K562 (cell line): ENCODE measurements at regions not wholly inside any gene's neighbourhood (a gene's known extent, or its start where the extent isn't known, plus 50 kb on each side); places are given as distances from the start of the nearest gene placed in this dataset.

Experiments
- ATAC-seq: fragments of 200-7000 bp; cut with Tn5 transposase; 3 replicates; pipeline ENCODE4 v1.9.1; 2020; ENCODE audit warnings: moderate library complexity
- BruUV-seq: library from RNA; stranded (reverse); fragments of 400-500 nt; replicated peaks from 2 replicates; lab custom pipeline; 2021; lab: Mats Ljungman, UMichigan
- CTCF ChIA-PET: fragments of 300-600 bp; formaldehyde crosslinking; extraction: SDS; loops from one replicate; lab custom pipeline; 2021; ENCODE audit warnings: low intra/inter-chr PET ratio; lab: Yijun Ruan, JAX
- POLR2A ChIA-PET: fragments of 300-600, 350-650 bp; sonication (Branson Sonifier 250); formaldehyde crosslinking; extraction: SDS; loops from one replicate; lab custom pipeline; 2021; ENCODE audit warnings: antibody characterized with exemption, inconsistent platforms; lab: Yijun Ruan, JAX
- DNase-seq, 4 experiments: peaks; one replicate each; pipeline versions ENCODE4 v3.0.0 to v3.0.0-alpha.2; 2011 to 2018; ENCODE audit warnings: low spot score in 3 of 4, mixed read lengths in 3 of 4; ENCODE audit errors: extremely low read depth in 1 of 4
- FAIRE-seq: peaks from 2 replicates; lab custom pipeline; 2011; peaks lifted over from hg19 to GRCh38; lab: Jason Lieb, UNC
- H2AFZ ChIP-seq: 2 replicates; pipeline ENCODE4 v1.6.0; 2011; ENCODE audit warnings: low read depth, low read length, control low read depth, inconsistent platforms
- H3K27ac ChIP-seq: fragments of 200-600 bp; 3 replicates; pipeline ENCODE4 v1.8.0; 2011; ENCODE audit warnings: low read depth, mild to moderate bottlenecking, control low read depth, inconsistent platforms, low read length, moderate library complexity, mixed read lengths; ENCODE audit errors: extremely low read depth
- H3K27me3 ChIP-seq, 2 experiments: fragments of 300-600 bp in 1 of 2; 2 replicates in 1 of 2; 3 replicates in 1 of 2; pipeline versions ENCODE4 v1.6.0 to v1.8.0; 2011; ENCODE audit warnings: inconsistent platforms in 2 of 2, low read length in 2 of 2, mild to moderate bottlenecking in 1 of 2, mixed read lengths in 1 of 2, moderate library complexity in 1 of 2; ENCODE audit not compliant: control insufficient read depth in 2 of 2, insufficient read depth in 2 of 2
- H3K36me3 ChIP-seq: fragments of 300-600 bp; 3 replicates; pipeline ENCODE4 v1.8.0; 2011; ENCODE audit warnings: mild to moderate bottlenecking, low read length, inconsistent platforms; ENCODE audit not compliant: control insufficient read depth, insufficient read depth
- H3K4me1 ChIP-seq, 2 experiments: fragments of 200-600 bp in 1 of 2; replicated peaks in 1 of 2; 2 replicates in 1 of 2; 3 replicates in 1 of 2; pipeline versions ENCODE4 v1.5.1 to v1.8.0; 2011; ENCODE audit warnings: inconsistent platforms in 2 of 2, low read length in 2 of 2, mild to moderate bottlenecking in 1 of 2, mixed read lengths in 1 of 2, moderate library complexity in 1 of 2; ENCODE audit not compliant: control insufficient read depth in 2 of 2, insufficient read depth in 2 of 2
- H3K4me2 ChIP-seq: 2 replicates; pipeline ENCODE4 v1.6.1; 2011; ENCODE audit warnings: low read length, control low read depth, inconsistent platforms, mixed read lengths; ENCODE audit not compliant: insufficient read depth
- H3K4me3 ChIP-seq: fragments of 200-600 bp; sonication (generic), shearing (Covaris generic); 2 replicates; pipeline ENCODE4 v1.5.1; 2016; ENCODE audit warnings: control low read depth, inconsistent platforms
- H3K79me2 ChIP-seq: fragments of 200-600 bp; 3 replicates; pipeline ENCODE4 v1.8.0; 2011; ENCODE audit warnings: low read length, inconsistent platforms; ENCODE audit not compliant: control insufficient read depth, insufficient read depth
- H3K9ac ChIP-seq, 2 experiments: 2 replicates each; pipeline versions ENCODE4 v1.6.0 to v1.6.1; 2011; ENCODE audit warnings: low read depth in 2 of 2, low read length in 2 of 2, control low read depth in 1 of 2, inconsistent platforms in 1 of 2, mild to moderate bottlenecking in 1 of 2, mixed read lengths in 1 of 2; ENCODE audit not compliant: insufficient read depth in 1 of 2
- H3K9me1 ChIP-seq: one replicate; pipeline ENCODE4 v1.6.0; 2011; ENCODE audit warnings: inconsistent platforms, mild to moderate bottlenecking, low read length, moderate library complexity; ENCODE audit not compliant: control insufficient read depth, insufficient read depth
- H3K9me3 ChIP-seq: replicated peaks from 2 replicates; pipeline ENCODE4 v1.5.1; 2011; ENCODE audit warnings: low read depth, low read length, inconsistent platforms; ENCODE audit not compliant: control insufficient read depth, insufficient read depth
- H4K20me1 ChIP-seq: replicated peaks from 2 replicates; pipeline ENCODE4 v1.6.1; 2011; ENCODE audit warnings: low read length, inconsistent platforms, mixed read lengths; ENCODE audit not compliant: control insufficient read depth, insufficient read depth
- DNMT1 ChIP-seq: fragments of 450-650 bp; IDR thresholded peaks from 2 replicates; pipeline ENCODE4 v1.6.1; 2016; ENCODE audit warnings: antibody characterized with exemption, mild to moderate bottlenecking
- ELF1 ChIP-seq: fragments of 200-800 bp; sonication (Bioruptor generic); IDR thresholded peaks from 2 replicates; pipeline ENCODE4 v1.6.1; 2016; ENCODE audit warnings: missing genetic modification characterization, missing compliant biosample characterization
- HDGF ChIP-seq: fragments of 450-650 bp; IDR thresholded peaks from 2 replicates; pipeline ENCODE4 v1.6.1; 2016
- HNRNPL ChIP-seq: fragments of 200-400 bp; formaldehyde crosslinking; IDR thresholded peaks from 2 replicates; pipeline ENCODE4 v1.6.1; 2017; ENCODE audit warnings: low read depth, mild to moderate bottlenecking, low read length
- MLX ChIP-seq, 2 experiments: fragments of 450-650 bp in 1 of 2; sonication (generic) in 1 of 2; formaldehyde crosslinking; conservative IDR thresholded peaks; 2 replicates each; pipeline versions ENCODE4 v1.4.0 to v1.8.1; 2020 to 2022; ENCODE audit warnings: mild to moderate bottlenecking in 1 of 2, missing genetic modification reagents in 1 of 2
- MXI1 ChIP-seq: IDR thresholded peaks from 2 replicates; pipeline ENCODE4 v1.6.1; 2011; ENCODE audit warnings: low read depth, mild to moderate bottlenecking, improper control_type of control experiment, low read length
- NFYB ChIP-seq: IDR thresholded peaks from 2 replicates; pipeline ENCODE4 v1.6.1; 2011; ENCODE audit warnings: mild to moderate bottlenecking, moderate library complexity; ENCODE audit not compliant: insufficient read length; ENCODE audit errors: extremely low read depth
- PHB ChIP-seq: fragments of 250-450 bp; sonication (Bioruptor Pico); IDR thresholded peaks from 2 replicates; pipeline ENCODE4 v1.5.0; 2021
- RBFOX2 ChIP-seq: fragments of 200-400 bp; formaldehyde crosslinking; IDR thresholded peaks from 2 replicates; pipeline ENCODE4 v1.6.1; 2017; ENCODE audit warnings: low read depth, mild to moderate bottlenecking, low read length, moderate library complexity
- SAFB ChIP-seq: fragments of 200-400 bp; formaldehyde crosslinking; IDR thresholded peaks from 2 replicates; pipeline ENCODE4 v1.6.1; 2017; ENCODE audit warnings: low read depth, low read length, borderline replicate concordance
- SMAD2 ChIP-seq: fragments of 150-350 bp; IDR thresholded peaks from 2 replicates; pipeline ENCODE4 v1.6.1; 2014; ENCODE audit warnings: low read depth, mild to moderate bottlenecking, low read length
- SP1 ChIP-seq: sonication (generic); formaldehyde crosslinking; IDR thresholded peaks from 2 replicates; pipeline ENCODE4 v1.8.1; 2022; ENCODE audit warnings: mild to moderate bottlenecking, missing genetic modification reagents
- THRA ChIP-seq: fragments of 450-650 bp; IDR thresholded peaks from 2 replicates; pipeline ENCODE4 v1.6.1; 2017; ENCODE audit warnings: mild to moderate bottlenecking, moderate library complexity
- ZBTB12 ChIP-seq: fragments of 250-450 bp; sonication (Bioruptor Pico); IDR thresholded peaks from 2 replicates; pipeline ENCODE4 v1.4.0; 2020
- ZKSCAN3 ChIP-seq: fragments of 250-450 bp; sonication (Bioruptor Pico); IDR thresholded peaks from 2 replicates; pipeline ENCODE4 v1.4.0; 2020
- ZNF143 ChIP-seq: sonication (generic); formaldehyde crosslinking; IDR thresholded peaks from 2 replicates; pipeline ENCODE4 v1.9.0; 2022; ENCODE audit warnings: mild to moderate bottlenecking, missing genetic modification reagents
- ZNF41 ChIP-seq: fragments of 250-450 bp; sonication (Bioruptor Pico); conservative IDR thresholded peaks from 2 replicates; pipeline ENCODE4 v1.4.0; 2020; ENCODE audit warnings: mild to moderate bottlenecking
- ZNF75A ChIP-seq: fragments of 450-650 bp; formaldehyde crosslinking; IDR thresholded peaks from 2 replicates; pipeline ENCODE4 v1.4.0; 2020; ENCODE audit warnings: mild to moderate bottlenecking
- WGBS: fragments of 100-300 bp; shearing (Covaris generic); methylation state at CpG from one replicate; pipeline ENCODE4 v1.1.6; 2016; ENCODE audit warnings: low coverage, mixed read lengths; ENCODE audit not compliant: insufficient coverage; ENCODE audit errors: missing lambda C conversion rate; 5-methylcytosine and 5-hydroxymethylcytosine counted together
- in situ Hi-C: fragments of 300-500 bp; cut with MboI; formaldehyde crosslinking; loops from 4 replicates; pipeline ENCODE4 v1.15.0; 2018; ENCODE audit warnings: inconsistent platforms, mixed read lengths
- intact Hi-C: fragments of 100-400 bp; cut with micrococcal nuclease; formaldehyde crosslinking; loops from 2 replicates; pipeline ENCODE4 v1.14.2; 2022

- H3K79me2 ChIP-seq: no peaks in the 10 kb centered on the region
- ChIA-PET POLR2A (no interaction called here), CTCF (interaction anchor here (0.9 kb wide), 1 partner anchor 563 kb away, joined by 4 read pairs; no protein-coding TSS in a partner anchor)
- peaks cover 3% of the 10 kb centered on the region for H3K9me3 ChIP-seq
- intact Hi-C loops: no loop called here
- H3K4me2 ChIP-seq: no peak overlapping the region
- no peaks in the 10 kb centered on the region for H3K27me3 ChIP-seq
- no peaks in the 10 kb centered on the region for H3K9me1 ChIP-seq
- H3K4me3 ChIP-seq: no peak overlapping the region
- TF ChIP-seq HNRNPL (no peak), ZNF75A (CRISPR knock-in tag) (no peak), THRA (no peak), MLX (CRISPR knock-in tag; conservative IDR thresholded peaks at IDR 0.05) (no peak), PHB (CRISPR knock-in tag) (no peak), ZNF41 (CRISPR knock-in tag) (no peak), ELF1 (no peak), HDGF (no peak), ZKSCAN3 (CRISPR knock-in tag) (no peak), SAFB (no peak), SMAD2 (no peak), NFYB (no peak), SP1 (CRISPR knock-in tag) (no peak), RBFOX2 (no peak), MXI1 (no peak), ZNF143 (CRISPR knock-in tag) (no peak), DNMT1 (no peak), ZBTB12 (CRISPR knock-in tag) (no peak)
- peaks cover 8% of the 10 kb centered on the region in 2 experiments; a peak in 4 of 5 replicates for H3K4me1 ChIP-seq
- 83% methylated on average over 5 of the region's 5 CpGs for WGBS
- no peak overlapping the region for H3K9ac ChIP-seq
- no peak for ATAC-seq
- DNase-seq: no peak
- no TSS peak for BruUV-seq
- FAIRE-seq: no peak
- H3K27ac ChIP-seq: no peak overlapping the region
- H4K20me1 ChIP-seq: no peaks in the 10 kb centered on the region
- H3K36me3 ChIP-seq: no peaks in the 10 kb centered on the region
- in situ Hi-C loops: no loop called here
- H2AFZ ChIP-seq: no peak overlapping the region
Measured at GRCh38 chr6:27190126-27190525, 57.4 kb upstream of the PRSS16 start.
